ENCODE measurements at regions not wholly inside any gene's neighbourhood (a gene's known extent, or its start where the extent isn't known, plus 50 kb on each side); places are given as distances from the start of the nearest gene placed in this dataset.

DNA sequence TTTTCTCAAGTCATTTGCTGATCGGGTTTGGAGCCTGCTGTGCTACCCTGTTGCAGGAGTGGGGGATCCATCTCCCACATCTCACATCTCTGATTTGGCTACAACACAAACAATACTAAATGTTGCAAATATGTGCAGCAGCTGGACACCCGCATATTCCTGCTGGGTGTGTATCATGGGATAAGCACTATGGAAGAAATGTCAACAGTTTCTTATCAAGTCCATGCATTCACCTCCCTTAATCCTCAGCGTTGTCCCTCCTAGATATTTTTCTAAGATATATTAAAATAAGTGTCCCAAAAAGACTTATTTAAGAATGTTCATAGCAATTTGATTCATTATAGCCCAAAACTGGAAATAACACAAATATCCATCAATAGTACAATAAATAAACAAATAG, 303.7 kb downstream of the TRIB2 start:
- in situ Hi-C loops (cut with HindIII; ENCODE audit: extremely low pct_ligation_motif_present, low pct_unique_long_range_greater_than_20kb) (no loop called here), intact Hi-C loops (cut with micrococcal nuclease; ENCODE audit: unreplicated experiment) (no loop called here)
- no peak overlapping the region for H3K27ac ChIP-seq (ENCODE audit: extremely low read length, insufficient read depth, low read length)
- no peaks in the 10 kb centered on the region for H3K4me1 ChIP-seq (ENCODE audit: insufficient read depth, low read length)
- DNase-seq (ENCODE audit: low spot score) (no peak), ATAC-seq (no peak), FAIRE-seq (no peak)
- BruUV-seq (replicated peaks): no TSS peak
- no peak overlapping the region for H3K4me2 ChIP-seq (ENCODE audit: low read depth, low read length)
- ChIA-PET CTCF (ENCODE audit: low intra/inter-chr PET ratio, low total read pairs) (no interaction called here), POLR2A (no interaction called here)
- no peaks in the 10 kb centered on the region for H3K9me3 ChIP-seq (ENCODE audit: low read length)
- TF ChIP-seq SATB2 (CRISPR knock-in tag; IDR thresholded peaks at IDR 0.05) (no peak), ZNF616 (CRISPR knock-in tag; IDR thresholded peaks at IDR 0.05; ENCODE audit: low read depth) (no peak), MNT (IDR thresholded peaks at IDR 0.05) (no peak), CREB1 (IDR thresholded peaks at IDR 0.05) (no peak), CREB1 (CRISPR knock-in tag; IDR thresholded peaks at IDR 0.05) (no peak), ZZZ3 (CRISPR knock-in tag; IDR thresholded peaks at IDR 0.05; ENCODE audit: borderline replicate concordance) (no peak), ZNF605 (CRISPR knock-in tag; IDR thresholded peaks at IDR 0.05) (no peak), MIXL1 (CRISPR knock-in tag; IDR thresholded peaks at IDR 0.05) (no peak), MLLT10 (CRISPR knock-in tag; IDR thresholded peaks at IDR 0.05) (no peak), ZNF282 (IDR thresholded peaks at IDR 0.05; ENCODE audit: partially characterized antibody) (no peak), SETDB1 (CRISPR knock-in tag; IDR thresholded peaks at IDR 0.05; ENCODE audit: borderline replicate concordance) (no peak), ADNP (CRISPR knock-in tag; IDR thresholded peaks at IDR 0.05) (no peak), RFXAP (CRISPR knock-in tag; IDR thresholded peaks at IDR 0.05; ENCODE audit: borderline replicate concordance) (no peak), NFYB (CRISPR knock-in tag; IDR thresholded peaks at IDR 0.05) (no peak), ZNF260 (CRISPR knock-in tag; IDR thresholded peaks at IDR 0.05; ENCODE audit: borderline replicate concordance, low read depth) (no peak), MXD3 (CRISPR knock-in tag; IDR thresholded peaks at IDR 0.05) (no peak), FOXJ3 (CRISPR knock-in tag; IDR thresholded peaks at IDR 0.05; ENCODE audit: borderline replicate concordance) (no peak), ZNF841 (CRISPR knock-in tag; IDR thresholded peaks at IDR 0.05; ENCODE audit: borderline replicate concordance) (no peak), PHF21A (CRISPR knock-in tag; IDR thresholded peaks at IDR 0.05) (no peak), NKX3-1 (CRISPR knock-in tag; IDR thresholded peaks at IDR 0.05) (no peak)
- TF ChIP-seq, protein P1, sequence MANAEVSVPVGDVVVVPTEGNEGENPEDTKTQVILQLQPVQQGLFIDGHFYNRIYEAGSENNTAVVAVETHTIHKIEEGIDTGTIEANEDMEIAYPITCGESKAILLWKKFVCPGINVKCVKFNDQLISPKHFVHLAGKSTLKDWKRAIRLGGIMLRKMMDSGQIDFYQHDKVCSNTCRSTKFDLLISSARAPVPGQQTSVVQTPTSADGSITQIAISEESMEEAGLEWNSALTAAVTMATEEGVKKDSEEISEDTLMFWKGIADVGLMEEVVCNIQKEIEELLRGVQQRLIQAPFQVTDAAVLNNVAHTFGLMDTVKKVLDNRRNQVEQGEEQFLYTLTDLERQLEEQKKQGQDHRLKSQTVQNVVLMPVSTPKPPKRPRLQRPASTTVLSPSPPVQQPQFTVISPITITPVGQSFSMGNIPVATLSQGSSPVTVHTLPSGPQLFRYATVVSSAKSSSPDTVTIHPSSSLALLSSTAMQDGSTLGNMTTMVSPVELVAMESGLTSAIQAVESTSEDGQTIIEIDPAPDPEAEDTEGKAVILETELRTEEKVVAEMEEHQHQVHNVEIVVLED (CRISPR knock-in tag; IDR thresholded peaks at IDR 0.05; ENCODE audit: borderline replicate concordance): no peak
- H2AFZ ChIP-seq (ENCODE audit: low read length): no peak overlapping the region
- no peak overlapping the region for H3K4me3 ChIP-seq (replicated peaks in 1 of 3; ENCODE audit: insufficient read depth in 1 of 3, low read depth in 2 of 3, low read length in 3 of 3)
- H3K79me2 ChIP-seq (ENCODE audit: insufficient read depth, low read length): no peaks in the 10 kb centered on the region
- 12% methylated on average over 3 of the region's 3 CpGs for WGBS (ENCODE audit: low lambda C conversion rate)
- H4K20me1 ChIP-seq (ENCODE audit: insufficient read depth, low read length): no peaks in the 10 kb centered on the region
- H3K27me3 ChIP-seq (ENCODE audit: control insufficient read depth in 1 of 2, insufficient read depth in 2 of 2, low read length in 2 of 2): no peaks in the 10 kb centered on the region
- H3K36me3 ChIP-seq (replicated peaks in 1 of 2; ENCODE audit: control insufficient read depth in 1 of 2, insufficient read depth in 2 of 2, low read length in 2 of 2): no peaks in the 10 kb centered on the region
- H3K9ac ChIP-seq (ENCODE audit: insufficient read depth, low read depth, low read length): no peak overlapping the region

All from HepG2 (cell line).